K562 (cell line): ENCODE measurements at regions not wholly inside any gene's neighbourhood (a gene's known extent, or its start where the extent isn't known, plus 50 kb on each side); places are given as distances from the start of the nearest gene placed in this dataset.

ENCODE experiments used
- ATAC-seq: fragments of 200-7000 bp; cut with Tn5 transposase; 3 replicates; pipeline ENCODE4 v1.9.1; 2020; ENCODE audit warnings: moderate library complexity
- BruUV-seq: library from RNA; stranded (reverse); fragments of 400-500 nt; replicated peaks from 2 replicates; lab custom pipeline; 2021; lab: Mats Ljungman, UMichigan
- CTCF ChIA-PET: fragments of 300-600 bp; formaldehyde crosslinking; extraction: SDS; loops from one replicate; lab custom pipeline; 2021; ENCODE audit warnings: low intra/inter-chr PET ratio; lab: Yijun Ruan, JAX
- POLR2A ChIA-PET: fragments of 300-600, 350-650 bp; sonication (Branson Sonifier 250); formaldehyde crosslinking; extraction: SDS; loops from one replicate; lab custom pipeline; 2021; ENCODE audit warnings: antibody characterized with exemption, inconsistent platforms; lab: Yijun Ruan, JAX
- DNase-seq, 4 experiments: peaks; one replicate each; pipeline versions ENCODE4 v3.0.0 to v3.0.0-alpha.2; 2011 to 2018; ENCODE audit warnings: low spot score in 3 of 4, mixed read lengths in 3 of 4; ENCODE audit errors: extremely low read depth in 1 of 4
- FAIRE-seq: peaks from 2 replicates; lab custom pipeline; 2011; peaks lifted over from hg19 to GRCh38; lab: Jason Lieb, UNC
- H2AFZ ChIP-seq: 2 replicates; pipeline ENCODE4 v1.6.0; 2011; ENCODE audit warnings: low read depth, low read length, control low read depth, inconsistent platforms
- H3K27ac ChIP-seq: fragments of 200-600 bp; 3 replicates; pipeline ENCODE4 v1.8.0; 2011; ENCODE audit warnings: low read depth, mild to moderate bottlenecking, control low read depth, inconsistent platforms, low read length, moderate library complexity, mixed read lengths; ENCODE audit errors: extremely low read depth
- H3K27me3 ChIP-seq, 2 experiments: fragments of 300-600 bp in 1 of 2; 2 replicates in 1 of 2; 3 replicates in 1 of 2; pipeline versions ENCODE4 v1.6.0 to v1.8.0; 2011; ENCODE audit warnings: inconsistent platforms in 2 of 2, low read length in 2 of 2, mild to moderate bottlenecking in 1 of 2, mixed read lengths in 1 of 2, moderate library complexity in 1 of 2; ENCODE audit not compliant: control insufficient read depth in 2 of 2, insufficient read depth in 2 of 2
- H3K36me3 ChIP-seq: fragments of 300-600 bp; 3 replicates; pipeline ENCODE4 v1.8.0; 2011; ENCODE audit warnings: mild to moderate bottlenecking, low read length, inconsistent platforms; ENCODE audit not compliant: control insufficient read depth, insufficient read depth
- H3K4me1 ChIP-seq, 2 experiments: fragments of 200-600 bp in 1 of 2; replicated peaks in 1 of 2; 2 replicates in 1 of 2; 3 replicates in 1 of 2; pipeline versions ENCODE4 v1.5.1 to v1.8.0; 2011; ENCODE audit warnings: inconsistent platforms in 2 of 2, low read length in 2 of 2, mild to moderate bottlenecking in 1 of 2, mixed read lengths in 1 of 2, moderate library complexity in 1 of 2; ENCODE audit not compliant: control insufficient read depth in 2 of 2, insufficient read depth in 2 of 2
- H3K4me2 ChIP-seq: 2 replicates; pipeline ENCODE4 v1.6.1; 2011; ENCODE audit warnings: low read length, control low read depth, inconsistent platforms, mixed read lengths; ENCODE audit not compliant: insufficient read depth
- H3K4me3 ChIP-seq: fragments of 200-600 bp; sonication (generic), shearing (Covaris generic); 2 replicates; pipeline ENCODE4 v1.5.1; 2016; ENCODE audit warnings: control low read depth, inconsistent platforms
- H3K79me2 ChIP-seq: fragments of 200-600 bp; 3 replicates; pipeline ENCODE4 v1.8.0; 2011; ENCODE audit warnings: low read length, inconsistent platforms; ENCODE audit not compliant: control insufficient read depth, insufficient read depth
- H3K9ac ChIP-seq, 2 experiments: 2 replicates each; pipeline versions ENCODE4 v1.6.0 to v1.6.1; 2011; ENCODE audit warnings: low read depth in 2 of 2, low read length in 2 of 2, control low read depth in 1 of 2, inconsistent platforms in 1 of 2, mild to moderate bottlenecking in 1 of 2, mixed read lengths in 1 of 2; ENCODE audit not compliant: insufficient read depth in 1 of 2
- H3K9me1 ChIP-seq: one replicate; pipeline ENCODE4 v1.6.0; 2011; ENCODE audit warnings: inconsistent platforms, mild to moderate bottlenecking, low read length, moderate library complexity; ENCODE audit not compliant: control insufficient read depth, insufficient read depth
- H3K9me3 ChIP-seq: replicated peaks from 2 replicates; pipeline ENCODE4 v1.5.1; 2011; ENCODE audit warnings: low read depth, low read length, inconsistent platforms; ENCODE audit not compliant: control insufficient read depth, insufficient read depth
- H4K20me1 ChIP-seq: replicated peaks from 2 replicates; pipeline ENCODE4 v1.6.1; 2011; ENCODE audit warnings: low read length, inconsistent platforms, mixed read lengths; ENCODE audit not compliant: control insufficient read depth, insufficient read depth
- HDAC6 ChIP-seq: IDR thresholded peaks from 2 replicates; pipeline ENCODE4 v1.6.1; 2012; ENCODE audit warnings: low read depth, mild to moderate bottlenecking, control low read depth, inconsistent platforms, low read length, moderate library complexity
- NR4A1 ChIP-seq, 2 experiments: fragments of 250-450 bp in 1 of 2; fragments of 450-650 bp in 1 of 2; sonication (Bioruptor Pico) in 1 of 2; IDR thresholded peaks; 2 replicates each; pipeline versions ENCODE4 v1.4.0 to v1.6.1; 2016 to 2020; ENCODE audit warnings: mild to moderate bottlenecking in 2 of 2, missing compliant biosample characterization in 1 of 2, missing genetic modification characterization in 1 of 2, moderate library complexity in 1 of 2
- SMC3 ChIP-seq: conservative IDR thresholded peaks from 2 replicates; pipeline ENCODE4 v1.6.1; 2011; ENCODE audit warnings: low read depth, low read length, improper control_type of control experiment; ENCODE audit not compliant: insufficient read depth
- SPI1 ChIP-seq: IDR thresholded peaks from 2 replicates; pipeline ENCODE4 v1.6.1; 2011; ENCODE audit warnings: low read depth, low read length, control low read depth, borderline replicate concordance
- WHSC1 ChIP-seq: IDR thresholded peaks from one replicate; pipeline ENCODE4 v1.6.1; 2012; ENCODE audit warnings: low read length, control low read depth, inconsistent platforms
- ZNF444 ChIP-seq: fragments of 250-450 bp; sonication (Bioruptor Pico); IDR thresholded peaks from 2 replicates; pipeline ENCODE4 v1.4.0; 2020; ENCODE audit warnings: mild to moderate bottlenecking, moderate library complexity
- ZNF77 ChIP-seq: fragments of 250-450 bp; sonication (Bioruptor Pico); IDR thresholded peaks from 2 replicates; pipeline ENCODE4 v1.5.0; 2020
- WGBS: fragments of 100-300 bp; shearing (Covaris generic); methylation state at CpG from one replicate; pipeline ENCODE4 v1.1.6; 2016; ENCODE audit warnings: low coverage, mixed read lengths; ENCODE audit not compliant: insufficient coverage; ENCODE audit errors: missing lambda C conversion rate; 5-methylcytosine and 5-hydroxymethylcytosine counted together
- in situ Hi-C: fragments of 300-500 bp; cut with MboI; formaldehyde crosslinking; loops from 4 replicates; pipeline ENCODE4 v1.15.0; 2018; ENCODE audit warnings: inconsistent platforms, mixed read lengths
- intact Hi-C: fragments of 100-400 bp; cut with micrococcal nuclease; formaldehyde crosslinking; loops from 2 replicates; pipeline ENCODE4 v1.14.2; 2022

GRCh38 chr4:125529071-125529470, 214.3 kb downstream of the FAT4 start (continued):
- no peak for TF ChIP-seq NR4A1 (CRISPR knock-in tag; IDR thresholded peaks at IDR 0.05)
- TF ChIP-seq NR4A1 (tag; IDR thresholded peaks at IDR 0.05), result no peak
- no peak for TF ChIP-seq WHSC1
- no peak for TF ChIP-seq ZNF444 (CRISPR knock-in tag)
- no peak for TF ChIP-seq ZNF77 (CRISPR knock-in tag)
- TF ChIP-seq SMC3, result no peak

- Histone ChIP-seq H3K4me1 (no peaks in the 10 kb centered on the region), H3K79me2 (no peaks in the 10 kb centered on the region), H3K36me3 (no peaks in the 10 kb centered on the region), H3K4me2 (no peak overlapping the region), H3K4me3 (no peak overlapping the region), H3K9me1 (no peaks in the 10 kb centered on the region), H4K20me1 (no peaks in the 10 kb centered on the region), H3K27me3 (no peaks in the 10 kb centered on the region), H3K9me3 (no peaks in the 10 kb centered on the region), H2AFZ (no peak overlapping the region), H3K27ac (no peak overlapping the region), H3K9ac (no peak overlapping the region)
- ChIA-PET CTCF (no interaction called here), POLR2A (interaction anchor here (0.6 kb wide), 1 partner anchor 513 kb away, joined by 3 read pairs; no protein-coding TSS in a partner anchor)
- ATAC-seq, result no peak
- intact Hi-C loops (no loop called here), in situ Hi-C loops (no loop called here)
- FAIRE-seq, result no peak
- DNase-seq, result no peak
- BruUV-seq, result no TSS peak
- WGBS, result 0% methylated on average over 1 of the region's 1 CpG
- TF ChIP-seq SPI1, result no peak
- TF ChIP-seq HDAC6, result no peak
These were observed 223.9 kb downstream of the FAT4 start for GRCh38 chr4:125538670-125539069.
